Heart left ventricle (tissue), 16 donors: ENCODE measurements at regions not wholly inside any gene's neighbourhood (a gene's known extent, or its start where the extent isn't known, plus 50 kb on each side); places are given as distances from the start of the nearest gene placed in this dataset.
"Not testable (repeated sequence)": the region's sequence is repeated elsewhere in the genome, so short reads cannot be mapped to it uniquely, and the experiment has no call there.

Experiments used
- ATAC-seq, 4 donors: fragments of 200-7000 bp; cut with Tn5 transposase; one replicate each; pipeline ENCODE4 v1.9.1; 2020 to 2022; ENCODE audit warnings: moderate library complexity in 4 of 4, mild to moderate bottlenecking in 3 of 4, moderate number of reproducible peaks in 1 of 4
- DNase-seq, 5 donors: peaks; one replicate each; pipeline ENCODE4 v3.0.0-alpha.2; 2020
- H3K27ac ChIP-seq, 12 donors: fragments of 200-600 bp; sonication (generic) in 4 of 12; one replicate each; pipeline versions ENCODE4 v1.5.0 to v1.8.0; 2016 to 2022; ENCODE audit warnings: mild to moderate bottlenecking in 2 of 12
- H3K27me3 ChIP-seq, 9 donors: fragments of 200-600 bp; sonication (generic) in 2 of 9; one replicate each; pipeline versions ENCODE4 v1.5.1 to v1.8.0; 2016 to 2022; ENCODE audit warnings: mild to moderate bottlenecking in 3 of 9
- H3K36me3 ChIP-seq, 9 donors: fragments of 200-600 bp; sonication (generic) in 2 of 9; one replicate each; pipeline versions ENCODE4 v1.5.0 to v1.8.0; 2018 to 2022; ENCODE audit warnings: mild to moderate bottlenecking in 2 of 9
- H3K4me1 ChIP-seq, 12 donors: fragments of 200-600 bp; sonication (generic) in 4 of 12; one replicate each; pipeline versions ENCODE4 v1.5.0 to v1.8.0; 2016 to 2022; ENCODE audit warnings: mild to moderate bottlenecking in 3 of 12
- H3K4me3 ChIP-seq, 12 donors: fragments of 200-600 bp; sonication (generic) in 4 of 12; one replicate each; pipeline versions ENCODE4 v1.5.0 to v1.8.0; 2017 to 2022; ENCODE audit warnings: mild to moderate bottlenecking in 9 of 12, moderate library complexity in 4 of 12
- H3K9me3 ChIP-seq, 12 donors: fragments of 200-600 bp; sonication (generic) in 4 of 12; one replicate each; pipeline versions ENCODE4 v1.5.0 to v1.8.0; 2016 to 2022; ENCODE audit warnings: mild to moderate bottlenecking in 1 of 12
- POLR2A ChIP-seq, 2 donors: fragments of 450-650 bp; IDR thresholded peaks; one replicate each; pipeline ENCODE4 v1.6.1; 2017; ENCODE audit warnings: antibody characterized with exemption in 2 of 2, mild to moderate bottlenecking in 2 of 2, moderate library complexity in 2 of 2
- WGBS, 4 donors: extraction: QIAGEN DNeasy Blood & Tissue Kit in 2 of 4; methylation state at CpG; one replicate each; pipeline versions ENCODE4 v1.1.5 to v1.1.7; 2013 to 2018; 5-methylcytosine and 5-hydroxymethylcytosine counted together
- intact Hi-C, 10 donors: fragments of 100-400 bp; cut with DNase I; formaldehyde crosslinking; loops; one replicate each; pipeline versions ENCODE4 v1.11.1 to v1.14.2; 2022
- TF ChIP-seq, protein P1 (sequence below), 12 donors: fragments of 200-600 bp; sonication (generic) in 4 of 12; IDR thresholded peaks; one replicate each; pipeline versions ENCODE4 v1.5.0 to v1.8.0; 2018 to 2022; ENCODE audit warnings: antibody characterized with exemption in 12 of 12, mild to moderate bottlenecking in 5 of 12
- donor health status: ischemic (EF 13 %, LVEDD 7.1; RV severe dilation, severe dysfunction).
- donor health status: healthy with polysubstance abuse.
- donor health status: DM: no; HTN: yes; CAD: no.
- donor health status: DM: no; HTN: no; CAD: no.
- donor health status: ischemic (EF 25% LVEDD 6.9; RV normal size, moderate dysfunction).
- donor health status: ischemic (EF 25% LVEDD 5.7; RV mildly dilated, moderate dysfunction).
- donor health status: healthy.
- donor health status: DM: yes; HTN: yes; CAD: no.
- donor health status: ischemic (EF 35%, LVEDD 5.7; RV mildly dilated, moderate dysfunction).
- donor health status: nonischemic (EF 11% LVEDD 7.7; RV severe dilation, severe dysfunction).
- donor health status: DM: yes; HTN: yes; CAD: no.
- donor health status: PGD.
- donor health status: ischemic (EF 29% LVEDD 5.4; RV normal size, mild dysfunction).
- donor health status: nonischemic (EF 23%, LVEDD 6.1; RV moderate dilation, normal function).

DNA sequence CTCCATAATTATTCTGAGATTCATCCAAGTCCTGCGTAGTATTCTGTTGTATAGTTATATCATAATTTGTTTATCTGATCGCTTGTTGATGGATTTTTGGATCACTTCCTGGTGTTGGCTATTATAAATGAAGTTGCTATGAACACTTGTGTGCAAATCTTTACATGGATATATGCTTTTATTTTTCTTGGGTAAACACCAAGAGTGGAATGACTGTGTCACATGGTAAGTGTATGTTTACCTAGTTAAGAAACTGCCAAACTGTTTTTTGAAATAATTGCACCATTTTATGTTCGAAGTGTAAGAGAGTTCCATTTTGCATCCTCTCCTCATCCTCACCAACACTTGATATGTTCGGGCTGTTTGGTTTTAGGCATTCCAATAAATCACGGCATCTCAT lies 360.4 kb upstream of the FRG2C start:
- Histone ChIP-seq H3K27me3 (peaks cover 0 to 4% (median 0%) of the 10 kb centered on the region in 9 donors), H3K9me3 (no peaks in the 10 kb centered on the region), H3K36me3 (no peaks in the 10 kb centered on the region), H3K4me1 (no peaks in the 10 kb centered on the region), H3K4me3 (no peak overlapping the region), H3K27ac (no peak overlapping the region)
- 75 to 80% (median 77%) methylated on average over 5 of the region's 5 CpGs for WGBS, 4 donors
- TF ChIP-seq, protein P1, sequence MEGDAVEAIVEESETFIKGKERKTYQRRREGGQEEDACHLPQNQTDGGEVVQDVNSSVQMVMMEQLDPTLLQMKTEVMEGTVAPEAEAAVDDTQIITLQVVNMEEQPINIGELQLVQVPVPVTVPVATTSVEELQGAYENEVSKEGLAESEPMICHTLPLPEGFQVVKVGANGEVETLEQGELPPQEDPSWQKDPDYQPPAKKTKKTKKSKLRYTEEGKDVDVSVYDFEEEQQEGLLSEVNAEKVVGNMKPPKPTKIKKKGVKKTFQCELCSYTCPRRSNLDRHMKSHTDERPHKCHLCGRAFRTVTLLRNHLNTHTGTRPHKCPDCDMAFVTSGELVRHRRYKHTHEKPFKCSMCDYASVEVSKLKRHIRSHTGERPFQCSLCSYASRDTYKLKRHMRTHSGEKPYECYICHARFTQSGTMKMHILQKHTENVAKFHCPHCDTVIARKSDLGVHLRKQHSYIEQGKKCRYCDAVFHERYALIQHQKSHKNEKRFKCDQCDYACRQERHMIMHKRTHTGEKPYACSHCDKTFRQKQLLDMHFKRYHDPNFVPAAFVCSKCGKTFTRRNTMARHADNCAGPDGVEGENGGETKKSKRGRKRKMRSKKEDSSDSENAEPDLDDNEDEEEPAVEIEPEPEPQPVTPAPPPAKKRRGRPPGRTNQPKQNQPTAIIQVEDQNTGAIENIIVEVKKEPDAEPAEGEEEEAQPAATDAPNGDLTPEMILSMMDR (IDR thresholded peaks at IDR 0.05): no peak
- TF ChIP-seq POLR2A (IDR thresholded peaks at IDR 0.05): no peak
- intact Hi-C loops: no loop called here
- ATAC-seq (no peak), DNase-seq (no peak)

DNA sequence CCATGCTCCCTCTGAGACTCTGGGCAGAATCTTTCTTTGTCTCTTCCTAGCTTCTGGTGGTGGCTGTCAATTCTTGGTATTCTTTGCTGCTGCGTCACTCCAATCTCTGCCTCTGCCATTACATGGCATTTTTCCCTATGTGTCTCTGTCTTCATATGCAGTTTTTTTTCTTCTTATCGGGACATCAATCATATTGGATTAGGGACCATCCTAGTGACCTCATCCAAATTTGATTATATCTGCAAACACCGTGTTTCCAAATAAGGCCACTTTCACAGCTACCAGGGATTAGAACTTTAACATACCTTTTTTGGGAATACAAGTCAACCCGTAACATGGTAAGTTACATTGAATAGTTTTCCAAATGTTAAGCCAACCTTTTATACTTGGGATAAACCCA lies 358.2 kb upstream of the FRG2C start:
- no peak overlapping the region for H3K4me3 ChIP-seq
- no peaks in the 10 kb centered on the region for H3K4me1 ChIP-seq
- no peak for DNase-seq
- peaks cover 0 to 4% (median 0%) of the 10 kb centered on the region in 9 donors for H3K27me3 ChIP-seq
- H3K36me3 ChIP-seq: no peaks in the 10 kb centered on the region
- H3K9me3 ChIP-seq: no peaks in the 10 kb centered on the region
- WGBS, 4 donors: 94 to 97% (median 96%) methylated on average over 4 of the region's 4 CpGs
- ATAC-seq: no peak
- intact Hi-C loops: no loop called here
- no peak for TF ChIP-seq POLR2A (IDR thresholded peaks at IDR 0.05)
- TF ChIP-seq, protein P1 (IDR thresholded peaks at IDR 0.05): no peak
- H3K27ac ChIP-seq: no peak overlapping the region

DNA sequence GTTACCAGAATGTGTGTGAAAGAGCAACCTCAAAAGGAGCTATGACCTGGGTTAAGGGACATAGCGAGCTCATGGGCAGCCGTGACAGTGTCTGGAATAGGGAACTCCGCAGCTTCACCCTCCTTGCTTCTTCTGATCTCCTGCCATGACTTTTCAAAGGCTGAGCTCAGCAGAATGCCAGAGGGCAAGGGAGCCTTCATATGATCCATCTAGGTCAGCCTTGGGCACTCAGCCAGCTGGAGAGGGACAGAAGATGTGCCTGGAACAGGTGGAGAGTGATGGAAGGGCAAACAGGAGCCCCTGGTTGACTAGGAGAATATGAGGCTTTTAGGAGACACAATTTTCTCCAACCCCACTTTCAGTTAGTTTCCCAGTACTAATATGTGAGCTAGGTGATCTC lies 352.8 kb upstream of the FRG2C start:
- ATAC-seq, H3K36me3 ChIP-seq, DNase-seq, H3K27ac ChIP-seq, H3K4me1 ChIP-seq, H3K27me3 ChIP-seq, H3K4me3 ChIP-seq, H3K9me3 ChIP-seq, intact Hi-C loops: not testable (repeated sequence)
- 85 to 98% (median 98%) methylated on average over 3 of the region's 3 CpGs for WGBS, 4 donors

DNA sequence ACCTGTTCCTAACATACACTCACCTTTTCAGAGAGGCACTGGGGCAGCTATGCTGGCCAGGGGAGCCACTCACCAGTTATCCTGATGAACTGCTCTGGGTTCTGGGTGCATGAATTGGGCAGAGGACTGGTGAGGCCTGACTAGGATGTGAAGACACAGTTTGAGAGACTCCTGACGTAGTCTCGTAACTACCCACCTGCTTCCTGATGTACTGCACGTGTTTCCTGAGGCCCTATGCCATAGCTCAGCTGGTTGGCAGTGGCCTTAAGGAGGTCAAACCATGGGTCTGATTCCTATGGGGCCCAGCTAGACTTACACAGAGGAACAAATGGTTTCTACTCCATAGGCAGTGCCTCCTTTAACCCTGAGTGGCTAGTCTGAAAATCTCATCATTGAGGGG lies 351.7 kb upstream of the FRG2C start:
- H3K27me3 ChIP-seq, H3K9me3 ChIP-seq, H3K4me1 ChIP-seq, H3K36me3 ChIP-seq, DNase-seq, H3K27ac ChIP-seq, H3K4me3 ChIP-seq, intact Hi-C loops, ATAC-seq: not testable (repeated sequence)
- 60 to 84% (median 83%) methylated on average over 1 to 3 of the region's 3 CpGs; no CpG with 5 or more reads in 1 of the 4 donors for WGBS, 4 donors

DNA sequence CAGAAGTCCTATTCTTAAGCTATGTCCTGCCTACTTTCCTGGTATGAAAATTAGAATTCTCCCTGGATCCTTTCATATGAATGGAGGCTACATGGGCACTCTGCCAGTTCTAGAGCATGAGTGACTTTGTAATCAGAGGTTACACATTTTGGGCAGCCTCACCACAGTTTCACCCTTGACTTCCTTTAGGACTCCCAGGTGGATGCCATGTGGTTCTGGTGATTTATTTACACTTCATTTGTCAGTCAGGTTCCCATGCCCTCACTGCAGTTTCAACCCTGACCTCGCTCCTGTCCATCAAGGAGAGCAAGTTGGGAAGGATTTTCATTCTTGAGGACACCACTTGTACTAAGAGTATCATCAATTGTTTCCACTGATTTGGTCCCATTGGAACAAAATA lies 344.4 kb upstream of the FRG2C start:
- H3K4me1 ChIP-seq, ATAC-seq, H3K27ac ChIP-seq, H3K9me3 ChIP-seq, intact Hi-C loops, H3K27me3 ChIP-seq, DNase-seq, H3K4me3 ChIP-seq, H3K36me3 ChIP-seq: not testable (repeated sequence)
- WGBS, 4 donors: 90 to 94% (median 92%) methylated on average over 1 of the region's 1 CpG

DNA sequence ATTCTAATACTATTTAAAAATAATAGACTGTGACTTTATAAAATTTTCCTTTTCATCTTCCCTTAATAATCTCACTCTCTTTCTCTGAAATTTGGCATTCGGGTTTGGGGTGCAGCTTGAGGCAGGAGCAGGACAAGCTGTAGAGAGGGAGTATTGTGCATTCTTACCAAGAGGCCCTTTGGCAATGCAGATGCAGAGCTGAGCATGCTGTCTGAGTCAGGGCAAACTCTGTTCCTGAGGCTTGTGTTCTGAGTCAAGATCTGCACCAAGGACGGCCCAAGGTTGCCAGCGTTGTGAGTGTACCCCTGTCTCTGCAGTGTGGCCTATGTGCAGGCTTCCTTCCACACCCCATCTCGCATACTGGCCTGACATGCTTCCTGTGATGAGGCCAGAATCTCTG lies 343.8 kb upstream of the FRG2C start:
- H3K27ac ChIP-seq: no peak overlapping the region
- intact Hi-C loops: no loop called here
- no peak for TF ChIP-seq POLR2A (IDR thresholded peaks at IDR 0.05)
- TF ChIP-seq, protein P1 (IDR thresholded peaks at IDR 0.05): no peak

More for the DNA sequence above, 343.8 kb upstream of the FRG2C start:
- WGBS, 4 donors: 88 to 95% (median 90%) methylated on average over 4 of the region's 4 CpGs
- Histone ChIP-seq H3K36me3 (no peaks in the 10 kb centered on the region), H3K4me1 (no peaks in the 10 kb centered on the region), H3K4me3 (no peak overlapping the region), H3K9me3 (no peaks in the 10 kb centered on the region), H3K27me3 (no peaks in the 10 kb centered on the region)
- no peak for DNase-seq
- no peak for ATAC-seq
